Stimulated activated CD8-positive, alpha-beta memory T cell treated with anti-CD3 and anti-CD28 coated beads, Interleukin-4, amount 100 ng/mL, for 24 hours (primary cell): ENCODE measurements at regions not wholly inside any gene's neighbourhood (a gene's known extent, or its start where the extent isn't known, plus 50 kb on each side); places are given as distances from the start of the nearest gene placed in this dataset.
"Not testable (repeated sequence)": the region's sequence is repeated elsewhere in the genome, so short reads cannot be mapped to it uniquely, and the experiment has no call there.

ENCODE experiments used
- DNase-seq: peaks from one replicate; pipeline ENCODE4 v3.0.0-alpha.2; 2020; ENCODE audit warnings: low read depth

- DNase-seq = no peak
These were observed 67.2 kb downstream of the BUB3 start for GRCh38 chr10:123221418-123221817.

DNA sequence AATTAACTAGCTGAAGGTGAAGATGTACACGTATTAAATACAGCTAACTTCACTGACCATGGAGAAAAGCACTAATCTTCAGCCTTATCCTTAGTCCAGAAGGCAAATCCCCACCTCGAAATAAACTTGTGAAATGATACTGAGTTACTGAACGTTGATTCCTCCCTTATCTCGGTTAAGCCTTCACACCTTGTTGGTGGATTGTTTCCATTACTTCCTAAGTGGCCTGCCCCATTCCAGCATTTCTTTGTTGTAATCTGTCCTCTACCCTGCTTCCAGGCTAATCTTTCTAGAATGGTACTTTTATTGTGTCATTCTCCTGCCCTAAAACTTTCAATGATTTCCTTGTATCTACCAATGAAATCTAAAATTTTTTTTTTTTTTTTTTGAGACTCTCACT lies 68.6 kb downstream of the BUB3 start:
- no peak for DNase-seq

- DNase-seq = no peak
These were observed 73.5 kb downstream of the BUB3 start for GRCh38 chr10:123227706-123228105.

GRCh38 chr10:123229927-123230630 lies 75.9 kb downstream of the BUB3 start:
- DNase-seq = no peak

DNA sequence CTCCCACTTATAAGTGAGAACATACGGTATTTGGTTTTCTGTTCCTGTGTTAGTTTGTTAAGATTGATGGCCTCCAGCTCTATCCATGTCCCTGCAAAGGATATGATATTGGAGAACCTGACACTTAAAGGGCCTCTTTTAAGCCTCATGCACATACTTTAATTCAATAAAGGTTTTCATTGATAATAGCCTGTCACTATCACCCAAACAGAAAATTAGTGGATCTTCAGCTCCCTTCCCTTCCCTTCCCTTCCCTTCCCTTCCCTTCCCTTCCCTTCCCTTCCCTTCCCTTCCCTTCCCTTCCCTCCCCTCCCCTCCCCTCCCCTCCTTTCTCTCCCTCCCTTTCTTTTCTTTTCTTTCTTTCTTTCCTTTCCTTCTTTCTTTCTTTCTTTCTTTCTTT lies 78.7 kb downstream of the BUB3 start:
- DNase-seq = not testable (repeated sequence)

GRCh38 chr10:123235014-123235413 lies 80.8 kb downstream of the BUB3 start:
- DNase-seq = not testable (repeated sequence)

GRCh38 chr10:123236126-123236525 lies 81.9 kb downstream of the BUB3 start:
- no peak for DNase-seq

DNA sequence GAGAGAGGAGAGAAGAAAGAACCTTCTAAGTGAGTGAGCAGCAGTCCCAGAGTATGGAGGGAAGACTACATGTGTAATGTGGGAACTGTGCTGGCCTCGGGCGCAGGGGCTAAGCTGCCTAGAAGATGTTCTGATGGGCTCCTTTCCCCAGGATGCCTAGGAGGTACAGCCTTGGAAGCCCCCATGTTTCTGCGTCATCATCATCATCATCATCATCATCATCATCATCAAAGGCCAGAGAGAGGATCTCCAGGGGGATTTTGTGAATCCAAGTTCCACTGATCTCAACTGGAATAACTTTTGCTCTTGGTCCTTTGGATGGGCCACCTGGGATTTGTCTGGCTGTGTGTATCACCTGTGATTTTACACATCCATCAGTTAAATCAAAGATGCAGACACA lies 86.0 kb downstream of the BUB3 start:
- no peak for DNase-seq

DNA sequence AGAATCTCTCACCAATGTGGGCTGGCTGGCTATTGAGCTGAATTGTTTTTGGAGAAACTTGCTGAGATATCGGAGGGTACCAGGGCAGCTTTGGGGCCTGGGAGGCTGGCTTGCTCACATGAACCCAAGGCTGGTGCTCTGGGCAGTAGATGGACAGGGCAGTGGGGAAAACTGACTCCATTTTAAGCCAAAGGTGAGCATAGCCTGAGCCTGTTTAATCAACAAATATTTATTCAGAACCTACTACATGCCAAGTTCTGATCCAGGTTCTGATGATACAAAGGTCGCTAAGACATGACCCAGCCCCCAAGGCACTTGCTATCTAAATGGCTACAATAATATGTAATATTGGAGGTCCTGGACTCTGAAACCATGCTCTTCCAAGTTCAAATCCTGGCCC lies 86.6 kb downstream of the BUB3 start:
- DNase-seq = no peak

- DNase-seq = no peak
These were observed 87.4 kb downstream of the BUB3 start for GRCh38 chr10:123241391-123242141.

GRCh38 chr10:123244747-123245146 lies 90.5 kb downstream of the BUB3 start:
- DNase-seq = no peak

GRCh38 chr10:123245264-123245663 lies 91.1 kb downstream of the BUB3 start:
- no peak for DNase-seq

DNA sequence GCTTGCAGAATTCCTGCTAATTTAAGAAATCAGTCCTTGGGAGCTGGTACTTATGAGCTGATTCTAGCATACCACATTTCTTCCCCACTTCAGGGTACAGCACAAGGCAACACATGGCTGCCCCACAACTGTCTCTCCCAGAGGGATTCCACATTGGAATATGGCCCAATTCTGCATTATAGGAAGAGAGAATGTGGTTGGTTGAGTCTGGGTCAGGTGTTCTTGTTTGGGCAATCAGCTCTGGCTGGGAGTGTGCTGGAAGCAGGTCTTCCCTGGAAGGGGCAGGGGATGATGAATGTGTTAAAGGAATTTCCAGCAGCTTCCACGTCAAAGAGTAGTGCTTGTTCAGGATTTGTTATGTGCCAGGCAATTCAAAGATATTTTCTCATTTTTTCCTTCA lies 95.7 kb downstream of the BUB3 start:
- no peak for DNase-seq

GRCh38 chr10:123250640-123251039 lies 96.4 kb downstream of the BUB3 start:
- no peak for DNase-seq

DNA sequence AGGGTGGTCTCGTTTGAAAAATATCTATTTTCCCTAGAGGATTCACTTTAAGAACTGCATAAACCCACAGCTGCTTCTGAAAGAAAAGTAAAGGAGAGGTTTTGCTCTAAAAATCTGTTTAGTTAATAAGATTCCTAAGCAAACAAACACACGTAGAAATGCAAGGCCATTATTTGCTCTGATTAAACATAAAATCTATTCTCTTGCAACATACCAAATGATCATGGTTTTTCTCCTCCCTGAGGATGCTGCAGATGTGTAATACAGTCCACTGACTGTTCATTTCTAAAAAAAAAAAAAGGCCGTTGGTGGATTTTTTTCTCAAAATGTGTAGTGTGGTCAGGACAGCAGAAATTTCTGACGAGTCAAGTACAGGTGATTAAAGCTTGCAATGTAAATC lies 98.6 kb downstream of the BUB3 start:
- DNase-seq = no peak

GRCh38 chr10:123254343-123254742 lies 100.1 kb downstream of the BUB3 start:
- DNase-seq = not testable (repeated sequence)

- DNase-seq = no peak
These were observed 103.8 kb downstream of the BUB3 start for GRCh38 chr10:123257904-123258456.

DNA sequence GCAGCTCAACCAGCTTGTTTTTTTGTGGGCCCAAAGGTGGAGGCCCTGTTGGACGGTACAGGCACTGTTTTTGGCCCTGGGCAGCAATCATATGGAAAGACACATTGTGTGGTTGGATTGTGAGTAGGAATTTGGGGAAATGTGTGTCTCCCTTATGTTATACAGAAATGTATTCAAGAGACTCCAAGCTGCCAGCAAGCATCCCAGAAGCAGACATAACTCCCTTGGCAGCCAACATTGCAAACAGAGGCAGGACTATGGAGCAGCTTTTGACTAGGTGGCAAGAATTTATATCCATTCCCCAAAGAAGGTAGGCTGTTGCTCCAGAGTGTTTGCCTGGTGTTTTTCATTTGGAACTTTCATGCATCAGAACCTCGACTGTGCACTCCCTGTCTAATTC lies 104.9 kb downstream of the BUB3 start:
- DNase-seq = no peak

- DNase-seq = no peak
These were observed 105.6 kb downstream of the BUB3 start for GRCh38 chr10:123259791-123260190.

DNA sequence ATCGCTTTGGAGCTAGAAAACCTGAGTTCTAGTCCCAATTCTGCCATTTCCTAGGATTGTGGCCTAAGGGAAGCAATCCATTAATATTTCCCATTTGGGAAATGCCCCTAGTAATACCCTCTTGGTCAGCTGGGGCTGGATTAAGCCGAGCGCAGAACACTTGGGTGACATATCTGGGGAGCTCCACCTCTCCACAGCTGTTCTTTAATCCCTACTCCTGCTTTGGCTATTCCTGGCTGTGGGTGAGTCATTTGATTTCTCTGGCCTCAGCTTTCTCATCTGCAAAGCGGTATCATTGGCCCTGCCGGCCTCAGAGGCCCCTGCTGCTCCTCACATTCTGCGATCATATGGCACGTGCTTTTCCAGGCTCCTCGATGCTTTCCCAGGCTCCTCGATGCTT lies 108.3 kb downstream of the BUB3 start:
- no peak for DNase-seq

DNA sequence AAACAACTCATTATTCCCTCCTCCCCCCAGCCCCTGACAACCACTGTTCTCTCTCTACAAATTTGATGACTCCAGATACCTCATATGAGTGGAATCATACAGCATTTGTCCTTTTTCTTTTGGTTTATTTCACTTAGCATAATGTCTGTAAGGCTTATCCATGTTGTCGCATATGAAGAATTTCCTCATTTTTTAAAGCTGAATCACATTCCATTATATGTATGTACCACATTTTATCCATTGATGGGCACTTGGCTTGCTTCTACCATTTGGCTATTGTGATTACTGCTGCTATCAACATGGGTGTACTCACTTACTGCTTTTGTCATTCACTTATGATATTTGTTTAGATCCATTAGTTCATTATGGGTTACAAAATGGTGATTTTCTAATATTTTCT lies 112.8 kb downstream of the BUB3 start:
- no peak for DNase-seq

DNA sequence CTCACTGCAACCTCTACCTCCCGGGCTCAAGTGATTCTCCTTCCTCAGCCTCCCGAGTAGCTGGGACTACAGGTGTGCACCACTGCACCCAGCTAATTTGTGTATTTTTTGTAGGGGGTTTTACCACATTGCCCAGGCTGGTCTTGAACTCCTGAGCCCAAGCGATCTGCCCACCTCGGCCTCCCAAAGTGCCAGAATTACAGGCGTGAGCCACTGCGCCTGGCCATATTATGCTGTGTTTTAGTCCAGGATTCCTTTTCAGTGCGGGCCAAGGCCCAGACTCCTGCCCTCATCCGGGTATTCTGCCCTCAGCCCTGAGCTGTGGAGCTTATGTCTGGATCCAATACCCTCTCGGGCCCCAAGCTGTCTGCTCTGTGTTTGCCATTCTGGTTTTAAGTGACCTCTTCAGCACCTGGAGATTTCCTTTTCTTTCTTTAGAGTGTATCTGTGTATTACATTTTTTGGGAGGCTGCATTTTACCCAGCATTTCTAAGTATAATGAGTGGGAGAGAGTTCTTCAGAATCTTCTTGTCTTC lies 114.9 kb downstream of the BUB3 start:
- DNase-seq = no peak

GRCh38 chr10:123269675-123270074 lies 115.5 kb downstream of the BUB3 start:
- no peak for DNase-seq
